NCI-H2107 (cell line): ENCODE measurements at regions not wholly inside any gene's neighbourhood (a gene's known extent, or its start where the extent isn't known, plus 50 kb on each side); places are given as distances from the start of the nearest gene placed in this dataset.

Experiments
- DNase-seq: peaks from one replicate; lab custom pipeline; 2025; lab: John Stamatoyannopoulos, UW

DNA sequence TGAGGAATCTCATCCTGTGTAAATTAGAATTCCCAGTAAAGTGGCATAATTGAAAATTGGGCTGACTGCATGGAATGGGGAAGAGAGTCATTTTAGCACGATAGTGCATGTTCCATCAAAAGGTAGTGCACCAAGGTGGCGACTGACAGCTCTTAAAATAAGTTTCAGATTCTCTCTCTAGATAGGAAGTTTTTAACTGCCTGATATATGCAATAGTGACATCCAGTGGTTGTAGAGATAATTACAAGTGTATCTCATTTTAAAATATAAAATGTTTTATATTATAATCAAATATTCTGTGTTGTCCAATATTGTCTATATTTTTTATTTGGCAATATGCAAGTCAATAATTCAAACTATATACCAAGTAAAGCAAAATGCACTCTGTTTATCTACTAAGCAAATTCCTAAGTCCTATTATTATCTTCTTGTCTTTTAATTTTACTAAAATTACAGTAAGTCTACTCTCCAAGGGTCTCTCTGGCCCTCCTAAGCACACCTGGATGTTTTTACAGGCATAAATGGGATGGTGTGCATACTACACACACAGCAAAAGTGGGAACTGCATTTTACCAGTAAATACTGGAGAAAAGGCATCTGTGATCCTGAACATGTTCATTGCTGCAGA lies 397.7 kb upstream of the HNRNPA3 start:
- DNase-seq = no peak

DNA sequence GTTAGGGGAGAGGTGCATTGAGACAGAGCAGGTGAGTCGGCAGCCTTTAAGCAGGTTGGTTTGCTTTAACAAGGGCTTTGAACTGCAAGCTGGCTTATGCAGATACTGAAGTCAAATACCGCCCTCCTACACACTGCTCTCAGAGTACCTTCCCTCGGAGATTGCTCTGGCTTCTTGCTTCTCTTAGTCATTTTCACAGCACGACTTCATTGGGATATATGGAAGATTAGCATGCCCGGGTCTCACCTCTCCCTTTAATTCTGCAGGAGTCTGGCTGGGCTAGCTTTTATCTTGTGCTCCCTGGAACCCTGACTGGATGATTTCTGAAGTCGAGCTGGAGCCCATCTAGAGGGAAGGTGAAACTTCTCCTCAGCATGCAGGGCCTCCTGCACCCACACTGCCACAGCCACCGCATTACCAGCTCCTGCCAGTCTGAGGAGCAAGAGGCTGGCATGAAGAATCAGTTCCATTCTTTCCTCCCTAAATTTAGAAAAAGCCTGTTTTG lies 395.5 kb upstream of the HNRNPA3 start:
- DNase-seq = no peak

DNA sequence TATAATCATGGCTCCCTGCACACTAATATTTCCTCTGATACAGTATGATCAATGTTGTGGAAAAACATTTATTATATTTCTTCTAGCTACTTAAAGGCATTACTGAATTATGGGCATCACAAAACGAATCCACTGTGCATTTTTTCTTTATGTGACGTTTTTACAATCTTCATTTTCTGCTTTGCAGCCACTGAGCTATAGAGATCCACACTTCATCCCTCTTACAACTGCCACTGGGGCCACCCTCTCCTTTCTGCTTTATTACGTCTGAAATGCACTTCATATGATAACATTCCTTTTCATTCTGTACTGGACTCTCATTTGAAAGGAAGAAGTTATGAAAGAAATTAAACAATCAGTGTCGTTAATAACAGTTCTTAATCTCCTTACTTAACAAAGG lies 394.5 kb upstream of the HNRNPA3 start:
- no peak for DNase-seq

DNA sequence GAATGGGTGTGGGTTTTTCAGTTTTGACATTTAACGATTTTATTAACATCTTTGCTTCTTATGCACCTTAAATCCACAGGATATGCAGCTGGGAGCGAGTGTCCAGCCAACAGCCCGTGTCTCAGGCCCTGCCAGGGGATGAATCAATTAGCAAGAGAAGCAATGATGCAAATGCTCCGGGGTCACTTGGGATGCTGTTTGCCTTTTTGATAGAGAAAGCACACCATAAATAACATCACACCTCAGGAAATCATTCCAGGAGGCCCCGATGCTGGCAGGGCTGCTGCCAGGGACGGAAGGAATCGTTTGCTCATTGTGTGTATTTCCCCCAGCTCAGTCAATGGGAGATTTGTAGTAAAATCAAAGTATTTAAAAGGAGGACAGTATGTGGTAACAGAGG lies 394.0 kb upstream of the HNRNPA3 start:
- no peak for DNase-seq

DNA sequence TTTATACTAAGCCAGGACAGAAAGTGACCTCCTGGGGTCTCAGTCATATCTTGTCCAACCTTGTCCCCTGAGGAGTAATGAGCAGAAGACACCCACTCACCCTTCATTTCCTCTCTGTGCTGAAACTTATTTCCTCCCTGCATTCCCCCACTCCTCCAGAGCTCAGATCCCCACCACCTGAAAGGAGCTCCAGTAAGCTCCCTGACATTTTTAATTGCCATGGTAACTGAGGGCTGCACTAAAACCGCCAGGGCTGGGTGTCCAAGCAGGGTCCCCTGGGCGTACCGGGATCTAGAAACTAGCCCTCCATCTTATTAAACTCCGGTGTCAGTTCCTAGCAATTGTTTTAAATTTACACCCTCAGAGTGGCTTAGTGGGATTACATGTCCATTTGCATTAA lies 393.3 kb upstream of the HNRNPA3 start:
- DNase-seq = no peak

DNA sequence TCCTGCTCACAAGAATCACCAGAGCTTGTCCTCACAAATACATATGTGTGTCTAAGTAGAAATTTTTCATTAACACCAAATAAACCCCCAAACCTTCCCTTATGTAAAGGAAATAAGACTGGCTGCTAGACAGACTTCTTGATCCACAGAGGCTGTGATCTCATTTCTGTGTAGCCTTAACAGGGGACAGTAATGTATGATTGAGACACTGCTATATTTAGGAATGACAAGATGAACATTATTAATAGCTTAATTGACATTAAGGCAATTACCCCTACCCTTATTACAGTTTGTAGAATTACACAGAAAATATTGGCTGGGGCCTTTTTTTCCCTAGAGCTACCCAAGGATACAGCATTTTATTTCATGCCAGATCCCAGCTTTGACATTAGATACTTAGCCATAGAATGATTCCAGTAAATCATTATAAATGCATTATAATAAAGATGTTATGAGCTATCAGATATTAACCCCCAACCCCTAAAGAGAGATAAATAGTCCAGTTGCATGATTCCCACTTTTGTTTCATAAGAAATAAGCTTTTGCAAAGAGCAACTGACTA lies 392.1 kb upstream of the HNRNPA3 start:
- no peak for DNase-seq

DNA sequence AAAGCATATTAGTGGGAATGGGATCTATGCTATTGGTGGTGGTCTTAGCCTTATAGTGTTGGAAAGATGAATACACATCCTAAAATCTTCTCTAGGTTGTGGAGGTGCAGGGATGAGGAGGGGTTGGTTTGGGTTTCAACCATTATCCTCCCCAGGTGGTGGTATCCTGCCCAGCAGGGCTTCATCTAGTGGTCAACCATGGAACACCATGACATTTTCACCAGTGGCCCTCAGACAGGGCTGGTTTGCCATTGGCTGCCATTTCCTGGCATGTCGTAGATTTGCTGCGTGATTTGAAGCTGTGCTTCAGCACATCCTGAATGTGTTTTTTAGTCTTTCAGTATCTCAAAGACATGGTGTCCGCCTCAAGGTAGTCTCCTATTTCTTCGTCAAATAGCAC lies 391.2 kb upstream of the HNRNPA3 start:
- no peak for DNase-seq

DNA sequence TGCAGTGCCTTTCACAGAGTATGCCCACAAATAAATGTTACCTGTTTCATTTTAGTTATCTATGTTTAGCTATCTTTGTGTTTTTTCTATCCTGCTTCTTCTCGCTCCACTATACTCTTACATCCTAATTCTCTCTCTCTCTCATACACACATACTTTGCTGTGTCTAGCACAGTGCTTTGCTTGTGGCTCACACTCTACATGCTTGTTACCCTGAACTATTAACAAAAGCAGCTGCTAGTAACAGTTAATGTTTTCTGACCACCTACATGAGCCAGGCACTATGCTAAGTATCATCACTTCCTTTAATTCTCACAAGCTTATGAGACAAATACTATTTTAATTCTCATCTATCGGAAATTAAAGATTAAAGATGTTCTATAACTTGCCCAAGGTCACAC lies 390.5 kb upstream of the HNRNPA3 start:
- no peak for DNase-seq

DNA sequence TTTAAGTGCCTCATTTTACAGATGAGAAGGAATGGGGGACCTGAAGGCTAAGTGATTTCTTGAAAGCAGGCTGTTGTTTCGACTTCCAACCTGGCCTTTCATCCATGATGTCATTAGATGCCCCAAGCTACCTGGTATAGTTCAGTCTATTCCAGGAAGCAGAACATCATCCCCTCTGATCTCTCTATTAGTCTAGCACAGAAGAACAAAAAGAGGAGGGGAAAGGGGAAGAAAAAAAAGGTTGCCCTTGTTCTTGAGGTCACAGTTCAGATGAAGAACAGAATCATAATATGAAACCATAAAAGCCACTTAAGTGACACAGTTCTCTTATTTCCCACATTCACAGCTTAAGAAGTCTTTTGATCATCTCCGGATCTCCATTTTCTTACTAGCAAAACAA lies 386.2 kb upstream of the HNRNPA3 start:
- DNase-seq = no peak

DNA sequence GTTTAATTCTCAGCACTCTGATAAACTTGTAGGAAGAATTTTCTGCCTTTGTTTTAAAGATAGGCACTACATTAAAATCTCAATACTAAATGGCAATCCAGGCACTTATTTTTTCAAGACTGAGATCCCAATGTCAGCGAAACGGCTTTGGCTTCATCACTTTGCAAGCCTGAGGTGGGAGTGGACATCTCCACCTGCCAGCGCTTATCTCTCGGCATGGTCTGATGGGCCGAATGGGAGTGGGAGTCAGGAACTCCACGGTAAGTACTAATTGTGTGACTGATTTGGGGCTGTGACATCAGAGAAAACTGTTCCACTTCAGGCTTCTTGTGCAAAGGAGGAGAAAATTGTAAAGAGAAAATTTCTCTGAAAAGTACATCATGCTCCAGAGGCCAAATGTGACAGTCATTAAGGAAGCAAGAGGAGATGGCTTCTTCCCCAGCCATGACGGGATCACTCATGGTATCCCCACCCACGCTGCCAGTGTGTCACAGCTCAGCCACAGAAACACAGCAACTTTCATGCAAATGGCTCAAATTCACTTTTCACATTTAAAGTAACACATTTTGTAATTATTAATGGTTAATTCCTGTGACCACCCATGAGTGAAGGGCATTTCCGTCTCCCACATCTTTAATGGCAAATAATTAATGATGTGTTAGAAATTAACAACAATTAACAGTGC lies 385.5 kb upstream of the HNRNPA3 start:
- DNase-seq = no peak

DNA sequence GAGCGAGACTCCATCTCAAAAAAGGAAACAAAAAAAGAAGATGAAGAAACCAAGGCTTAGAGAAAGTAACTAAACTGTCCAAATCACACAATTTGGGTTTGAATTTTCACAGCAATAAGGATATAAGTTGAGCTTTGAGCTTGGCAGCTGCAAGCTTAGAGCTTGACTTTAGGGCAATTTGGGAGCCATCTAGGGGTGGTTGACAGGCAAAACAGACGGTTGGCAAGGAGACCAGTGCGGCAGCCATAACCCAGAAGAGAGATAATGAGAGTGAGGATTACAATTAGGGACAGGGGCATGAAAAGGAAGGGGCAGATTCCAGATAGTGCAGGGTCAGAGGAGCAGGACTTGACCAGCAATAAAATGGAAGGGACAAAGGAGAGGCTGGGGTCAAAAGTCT lies 382.2 kb upstream of the HNRNPA3 start:
- no peak for DNase-seq

DNA sequence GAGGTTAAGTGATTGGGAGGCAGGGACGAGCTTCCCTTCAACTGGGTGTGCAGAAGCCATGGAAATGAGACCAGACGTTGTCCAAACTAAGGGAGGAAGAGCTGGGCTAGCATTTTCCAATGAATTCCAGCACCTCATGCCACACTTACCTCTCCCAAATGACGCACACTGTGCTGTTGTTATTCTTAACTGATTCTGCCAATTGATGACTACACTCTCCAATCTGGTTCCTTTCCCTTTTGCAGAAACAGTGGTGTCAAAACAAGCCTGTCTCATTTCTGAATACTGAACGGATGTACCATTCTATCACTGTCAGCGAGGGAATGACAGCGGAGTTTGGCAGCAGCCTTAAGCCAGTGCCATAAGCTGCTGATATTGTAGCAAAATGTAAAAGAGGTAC lies 380.5 kb upstream of the HNRNPA3 start:
- no peak for DNase-seq

DNA sequence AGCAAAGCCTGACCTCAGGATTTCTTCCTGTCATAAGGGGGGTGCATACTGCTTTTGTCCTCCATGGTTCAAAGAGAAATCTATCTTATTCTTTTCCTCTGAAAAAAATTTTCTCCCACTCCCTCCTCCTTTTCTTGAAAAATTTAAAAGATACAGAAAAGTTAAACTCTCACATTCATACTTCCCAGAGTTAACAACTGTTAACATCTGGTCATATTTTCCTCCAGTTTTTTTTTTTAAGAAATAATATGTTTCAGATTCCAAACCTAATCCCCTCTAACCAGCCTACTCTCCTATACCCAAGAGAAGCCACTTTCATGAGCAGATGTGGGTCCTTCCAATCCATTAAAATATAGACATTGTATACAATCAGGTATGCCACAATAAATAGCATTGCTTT lies 378.9 kb upstream of the HNRNPA3 start:
- DNase-seq = no peak

DNA sequence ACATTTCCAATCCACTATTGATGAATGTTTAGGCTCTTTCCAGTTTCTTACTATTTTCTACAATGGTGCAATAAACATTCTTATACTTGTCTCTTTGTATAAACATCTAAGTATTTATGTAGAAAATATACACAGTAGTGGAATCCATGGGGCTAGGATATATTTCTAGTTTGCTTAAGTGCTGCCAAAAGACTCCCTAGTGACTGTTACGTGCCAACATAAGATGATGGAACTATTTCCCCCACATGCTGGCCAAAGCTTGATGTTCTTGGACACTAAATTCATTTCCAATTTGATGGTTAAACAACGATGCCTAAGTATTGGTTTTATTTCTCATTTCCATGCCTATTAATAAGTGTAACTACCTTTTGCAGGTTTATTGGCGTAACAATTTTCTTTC lies 378.4 kb upstream of the HNRNPA3 start:
- no peak for DNase-seq

DNA sequence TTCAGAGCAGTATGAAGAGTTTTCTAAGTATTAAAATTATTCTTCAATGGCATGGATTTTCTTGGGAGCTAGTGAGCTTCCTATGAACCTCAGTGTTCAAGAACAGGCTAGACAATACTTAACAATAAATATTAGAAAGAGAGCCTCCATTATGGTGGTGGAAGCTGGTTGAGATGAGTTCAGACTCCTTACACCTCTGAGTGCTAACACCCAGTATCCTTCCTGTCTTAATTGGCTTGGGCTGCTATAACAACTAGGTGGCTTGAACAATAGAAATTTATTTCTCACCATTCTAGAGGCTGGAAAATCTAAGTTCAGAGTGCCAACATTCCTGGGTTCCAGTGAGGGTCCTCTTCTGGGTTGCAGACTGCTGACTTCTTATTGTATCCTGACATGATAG lies 369.4 kb upstream of the HNRNPA3 start:
- no peak for DNase-seq

DNA sequence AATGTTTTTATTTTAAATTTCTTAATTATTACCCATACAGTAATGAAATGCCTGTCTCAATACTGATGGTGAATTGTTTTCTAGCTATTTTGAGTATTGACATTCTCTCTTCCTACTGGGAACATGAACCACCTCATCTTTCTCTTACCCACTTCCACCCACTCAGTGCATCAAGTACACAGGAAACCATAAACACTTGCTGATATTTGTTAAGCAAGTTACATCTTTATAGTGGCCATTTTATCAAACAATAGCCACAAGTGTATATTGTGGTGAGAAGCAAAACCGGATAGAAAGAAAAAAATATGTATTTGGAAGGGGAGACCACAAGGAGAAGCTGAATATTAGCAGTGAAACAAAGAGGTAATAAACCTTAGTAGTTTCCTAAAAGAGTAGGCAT lies 368.1 kb upstream of the HNRNPA3 start:
- no peak for DNase-seq

DNA sequence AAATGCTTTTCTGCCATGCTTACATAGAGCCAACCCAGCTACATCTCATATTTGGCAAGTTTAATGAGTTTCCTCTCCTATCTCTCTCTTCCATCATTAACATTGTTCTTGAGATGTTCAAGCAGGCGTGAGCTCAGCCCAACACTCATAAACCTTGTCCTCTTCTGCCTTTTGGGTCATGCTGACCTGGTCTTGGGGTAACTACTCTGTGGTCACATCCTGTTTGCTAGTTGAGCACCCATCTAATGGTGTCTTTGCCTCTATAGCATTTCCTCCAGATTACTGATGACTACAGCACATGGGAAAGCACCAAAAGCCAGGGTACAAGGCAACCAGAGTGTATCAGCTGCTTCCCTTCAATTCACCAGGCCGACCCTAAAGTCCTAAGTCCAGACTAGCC lies 366.9 kb upstream of the HNRNPA3 start:
- no peak for DNase-seq

DNA sequence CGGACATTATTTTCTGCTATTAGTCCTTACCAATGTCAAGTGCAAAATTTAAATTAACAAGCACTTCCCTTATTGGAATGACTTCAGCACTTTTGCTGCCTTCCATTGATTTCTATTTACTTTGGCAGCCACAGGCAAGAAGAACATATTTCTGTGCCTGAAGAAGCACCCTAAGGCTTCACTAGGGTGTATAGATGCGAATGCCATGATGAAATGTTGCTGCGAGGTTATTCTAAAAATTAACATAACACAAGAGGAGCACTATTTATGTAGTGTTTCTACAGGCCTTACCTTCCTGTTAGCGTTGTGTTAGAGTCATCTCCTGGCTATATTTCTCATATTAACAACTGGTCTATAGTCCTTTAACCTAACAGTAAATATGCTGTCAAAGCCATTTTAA lies 365.0 kb upstream of the HNRNPA3 start:
- no peak for DNase-seq

DNA sequence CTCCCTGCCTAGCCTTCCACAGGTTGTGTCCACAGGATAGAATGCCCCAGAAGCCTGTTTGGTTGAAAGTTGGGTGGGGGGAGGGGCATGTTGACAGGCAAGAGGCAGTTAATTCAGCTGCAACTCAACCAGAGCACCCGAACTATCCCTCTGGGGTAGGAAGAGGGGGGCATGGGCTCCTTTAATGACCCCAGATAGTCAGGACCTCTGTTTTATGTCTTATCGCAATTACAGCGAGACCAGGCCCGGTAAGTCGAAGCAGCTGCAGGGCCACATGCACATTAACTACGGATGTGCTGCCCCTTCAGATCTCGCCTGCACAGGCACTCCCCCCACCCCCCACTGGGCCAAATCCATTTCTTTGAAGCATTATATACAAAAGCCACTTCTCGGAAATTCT lies 363.8 kb upstream of the HNRNPA3 start:
- no peak for DNase-seq

DNA sequence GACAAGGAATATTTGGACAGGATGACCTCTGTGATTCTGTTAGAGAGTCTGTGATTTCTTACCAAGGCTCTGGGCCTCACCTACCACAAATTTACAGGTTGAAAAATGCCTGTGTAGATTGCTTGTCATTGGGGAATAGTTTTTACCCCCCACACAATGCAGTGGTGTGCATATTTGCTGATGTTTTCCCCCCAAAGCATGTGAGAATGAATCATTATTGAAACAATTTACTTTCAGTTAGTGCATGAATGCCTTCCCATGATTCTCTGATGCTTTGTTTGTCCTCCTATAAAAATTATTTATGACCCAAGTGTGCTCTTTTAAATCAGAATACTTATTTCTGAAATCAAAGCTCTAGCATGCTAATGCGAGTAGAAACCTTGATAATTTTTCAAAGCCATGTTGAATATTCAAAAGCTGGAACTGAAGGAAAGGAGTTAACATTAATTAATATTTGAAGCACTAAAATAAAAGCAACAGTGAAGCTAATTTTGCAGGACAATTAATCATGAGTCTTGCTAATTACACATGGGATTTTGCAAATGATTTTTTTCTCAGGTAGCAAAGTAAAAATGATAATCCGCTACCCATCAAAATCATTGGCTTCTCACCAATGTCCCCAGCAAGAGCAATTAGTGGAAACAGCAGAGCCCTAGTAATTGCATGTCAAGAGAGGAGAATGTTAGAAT lies 361.2 kb upstream of the HNRNPA3 start:
- DNase-seq = no peak

DNA sequence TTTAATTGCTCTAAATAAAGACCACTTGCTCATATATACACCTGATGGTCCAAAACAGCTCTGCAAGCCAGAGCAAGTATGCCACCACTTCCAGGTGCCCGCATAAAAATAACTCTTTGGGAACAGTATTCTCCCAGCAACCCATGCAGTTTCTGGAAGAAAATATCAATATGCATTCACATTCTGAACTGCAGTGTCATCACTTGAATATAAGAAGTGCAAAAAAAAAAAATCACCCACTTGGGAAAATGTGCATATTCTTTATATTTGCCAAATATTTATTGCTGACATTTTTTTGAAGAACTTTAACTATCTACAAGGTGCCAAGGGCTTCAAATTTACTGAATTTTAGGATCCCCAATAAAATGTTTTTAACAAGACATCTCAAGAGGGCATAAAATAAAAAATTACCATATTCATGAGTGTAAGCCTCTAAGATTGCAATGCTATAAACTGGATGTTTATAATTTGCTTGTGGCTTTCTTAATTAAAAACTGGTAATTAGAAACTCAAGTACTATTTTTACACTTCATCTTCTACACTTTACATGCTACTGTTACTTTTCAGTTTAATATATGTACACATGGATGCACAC lies 360.6 kb upstream of the HNRNPA3 start:
- no peak for DNase-seq

DNA sequence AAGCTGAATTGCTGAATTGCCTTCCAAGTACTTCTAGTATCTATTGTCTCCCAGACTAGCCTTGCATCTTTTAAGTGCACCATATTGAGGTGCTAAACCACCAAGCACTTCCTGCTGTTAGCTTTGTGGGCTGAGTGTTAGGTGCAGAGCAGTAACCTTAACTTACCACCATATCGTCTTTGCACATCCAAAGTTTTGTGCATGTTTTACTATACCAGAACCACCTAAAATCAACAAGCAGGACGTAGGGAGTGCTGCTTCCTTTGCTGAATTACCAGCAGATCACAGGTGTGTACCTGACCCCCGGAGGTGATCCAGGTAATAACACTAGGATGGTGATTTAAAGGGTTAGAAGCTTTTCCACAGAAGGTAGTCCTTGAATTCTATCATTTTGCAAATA lies 359.9 kb upstream of the HNRNPA3 start:
- peak; percentile 43 for DNase-seq

DNA sequence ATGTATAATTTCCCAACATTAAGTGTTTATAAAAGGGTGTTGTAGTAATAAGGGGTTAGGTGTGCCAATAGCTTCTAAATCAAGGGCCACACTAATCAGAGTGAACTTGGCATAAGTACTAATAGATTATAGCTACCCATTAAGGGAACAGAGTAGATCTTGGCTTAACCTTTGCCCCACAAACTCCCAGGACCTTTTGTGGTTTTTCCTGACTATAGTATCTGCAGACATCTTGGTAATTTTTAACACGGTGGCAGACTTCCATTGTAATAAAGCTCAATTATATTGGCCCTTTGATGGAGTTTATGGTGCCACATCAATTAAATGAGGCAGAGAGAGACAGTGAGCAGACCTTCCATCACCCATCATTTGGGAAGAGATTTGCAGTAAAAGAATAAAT lies 358.5 kb upstream of the HNRNPA3 start:
- DNase-seq = no peak
